Nephron (organoid): ENCODE measurements at regions not wholly inside any gene's neighbourhood (a gene's known extent, or its start where the extent isn't known, plus 50 kb on each side); places are given as distances from the start of the nearest gene placed in this dataset.

ENCODE experiments used
- H3K27ac Mint-ChIP-seq, 3 experiments: 2 replicates each; pipeline ENCODE4 v1.8.0; 2020; ENCODE audit warnings: mixed read lengths in 3 of 3, mild to moderate bottlenecking in 2 of 3, moderate library complexity in 1 of 3
- H3K27me3 Mint-ChIP-seq: 2 replicates; pipeline ENCODE4 v1.8.0; 2021; ENCODE audit warnings: low read depth, mild to moderate bottlenecking, moderate library complexity, mixed read lengths
- H3K36me3 Mint-ChIP-seq: 2 replicates; pipeline ENCODE4 v1.8.0; 2020; ENCODE audit warnings: low read depth, mixed read lengths
- H3K4me1 Mint-ChIP-seq: 2 replicates; pipeline ENCODE4 v1.8.0; 2020; ENCODE audit warnings: mixed read lengths
- H3K4me3 Mint-ChIP-seq, 3 experiments: 2 replicates each; pipeline ENCODE4 v1.8.0; 2020; ENCODE audit warnings: mild to moderate bottlenecking in 3 of 3, mixed read lengths in 3 of 3, moderate library complexity in 2 of 3
- H3K9me3 Mint-ChIP-seq: 2 replicates; pipeline ENCODE4 v1.8.0; 2020; ENCODE audit warnings: mixed read lengths
- TF ChIP-seq, protein P1 (sequence below), 3 experiments: fragments of 200-600 bp; sonication (generic); IDR thresholded peaks; one replicate each; pipeline ENCODE4 v1.5.0; 2021; ENCODE audit warnings: antibody characterized with exemption in 3 of 3; ENCODE audit not compliant: unreplicated experiment in 3 of 3

DNA sequence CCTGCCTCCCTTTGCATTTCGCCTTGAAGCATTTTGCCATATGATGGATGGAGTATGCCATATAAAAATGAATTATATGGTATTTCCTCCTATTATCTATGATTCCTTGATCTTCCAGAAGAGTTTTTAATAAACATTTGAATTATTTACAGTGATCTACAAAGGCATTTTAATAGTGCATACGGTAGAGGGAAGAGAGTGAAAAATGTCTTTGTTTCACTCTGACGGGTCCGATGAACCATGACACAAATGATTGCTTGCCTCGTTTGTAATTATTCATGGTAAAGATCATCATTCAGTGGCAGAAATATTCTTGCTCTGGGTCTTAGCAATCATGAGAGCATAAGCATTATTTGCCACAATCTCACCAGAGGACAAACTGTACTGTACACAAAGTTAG, 1010.9 kb downstream of the NTRK3 start:
- peaks cover 12% of the 10 kb centered on the region for H3K27me3 Mint-ChIP-seq
- H3K4me1 Mint-ChIP-seq, result peaks cover 10% of the 10 kb centered on the region
- no peak overlapping the region for H3K27ac Mint-ChIP-seq
- TF ChIP-seq, protein P1, sequence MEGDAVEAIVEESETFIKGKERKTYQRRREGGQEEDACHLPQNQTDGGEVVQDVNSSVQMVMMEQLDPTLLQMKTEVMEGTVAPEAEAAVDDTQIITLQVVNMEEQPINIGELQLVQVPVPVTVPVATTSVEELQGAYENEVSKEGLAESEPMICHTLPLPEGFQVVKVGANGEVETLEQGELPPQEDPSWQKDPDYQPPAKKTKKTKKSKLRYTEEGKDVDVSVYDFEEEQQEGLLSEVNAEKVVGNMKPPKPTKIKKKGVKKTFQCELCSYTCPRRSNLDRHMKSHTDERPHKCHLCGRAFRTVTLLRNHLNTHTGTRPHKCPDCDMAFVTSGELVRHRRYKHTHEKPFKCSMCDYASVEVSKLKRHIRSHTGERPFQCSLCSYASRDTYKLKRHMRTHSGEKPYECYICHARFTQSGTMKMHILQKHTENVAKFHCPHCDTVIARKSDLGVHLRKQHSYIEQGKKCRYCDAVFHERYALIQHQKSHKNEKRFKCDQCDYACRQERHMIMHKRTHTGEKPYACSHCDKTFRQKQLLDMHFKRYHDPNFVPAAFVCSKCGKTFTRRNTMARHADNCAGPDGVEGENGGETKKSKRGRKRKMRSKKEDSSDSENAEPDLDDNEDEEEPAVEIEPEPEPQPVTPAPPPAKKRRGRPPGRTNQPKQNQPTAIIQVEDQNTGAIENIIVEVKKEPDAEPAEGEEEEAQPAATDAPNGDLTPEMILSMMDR (IDR thresholded peaks at IDR 0.05; ENCODE audit: unreplicated experiment in 3 of 3), result no peak
- no peaks in the 10 kb centered on the region for H3K36me3 Mint-ChIP-seq
- no peak overlapping the region for H3K4me3 Mint-ChIP-seq
- no peaks in the 10 kb centered on the region for H3K9me3 Mint-ChIP-seq

GRCh38 chr15:87243474-87243873, 1013.1 kb downstream of the NTRK3 start:
- H3K36me3 Mint-ChIP-seq, result no peaks in the 10 kb centered on the region
- H3K4me1 Mint-ChIP-seq, result peaks cover 21% of the 10 kb centered on the region
- TF ChIP-seq, protein P1 (IDR thresholded peaks at IDR 0.05; ENCODE audit: unreplicated experiment in 3 of 3), result no peak
- no peak overlapping the region for H3K4me3 Mint-ChIP-seq
- H3K27ac Mint-ChIP-seq, result no peak overlapping the region
- peaks cover 12% of the 10 kb centered on the region for H3K27me3 Mint-ChIP-seq
- no peaks in the 10 kb centered on the region for H3K9me3 Mint-ChIP-seq

DNA sequence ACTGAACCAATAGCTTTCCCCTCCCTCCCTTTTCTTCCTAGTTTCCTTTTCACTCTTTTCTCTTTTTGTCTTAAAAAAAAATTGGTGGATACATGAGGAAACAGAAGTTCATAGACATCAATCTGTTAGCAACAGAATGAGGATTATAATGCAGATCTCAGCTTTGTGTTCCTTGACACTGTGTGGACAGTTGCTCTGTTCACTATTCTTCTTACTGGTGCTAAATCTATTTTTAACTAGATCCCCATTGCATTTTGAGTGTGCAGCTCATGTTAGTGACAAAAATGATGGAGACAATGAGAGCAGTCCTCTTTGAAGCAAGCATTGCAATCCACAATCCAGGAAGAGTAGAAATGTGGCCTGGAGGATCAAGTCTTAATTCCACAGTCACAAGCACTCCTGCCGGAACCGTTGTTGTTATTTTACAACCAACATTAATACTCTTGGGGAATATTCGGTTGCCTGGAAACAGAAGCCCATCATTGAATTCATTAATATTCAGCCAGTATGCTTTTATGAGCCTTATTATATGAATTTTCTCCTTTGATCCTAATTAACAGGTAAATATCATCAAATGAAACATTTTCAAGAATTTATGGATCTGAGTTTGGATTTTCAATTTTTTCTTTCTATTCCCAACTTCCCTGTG, 1016.8 kb downstream of the NTRK3 start:
- Mint-ChIP-seq H3K9me3 (no peaks in the 10 kb centered on the region), H3K4me1 (peaks cover 11% of the 10 kb centered on the region), H3K27ac (no peak overlapping the region), H3K36me3 (no peaks in the 10 kb centered on the region), H3K4me3 (no peak overlapping the region), H3K27me3 (peaks cover 7% of the 10 kb centered on the region)
- TF ChIP-seq, protein P1 (IDR thresholded peaks at IDR 0.05; ENCODE audit: unreplicated experiment in 3 of 3), result no peak

DNA sequence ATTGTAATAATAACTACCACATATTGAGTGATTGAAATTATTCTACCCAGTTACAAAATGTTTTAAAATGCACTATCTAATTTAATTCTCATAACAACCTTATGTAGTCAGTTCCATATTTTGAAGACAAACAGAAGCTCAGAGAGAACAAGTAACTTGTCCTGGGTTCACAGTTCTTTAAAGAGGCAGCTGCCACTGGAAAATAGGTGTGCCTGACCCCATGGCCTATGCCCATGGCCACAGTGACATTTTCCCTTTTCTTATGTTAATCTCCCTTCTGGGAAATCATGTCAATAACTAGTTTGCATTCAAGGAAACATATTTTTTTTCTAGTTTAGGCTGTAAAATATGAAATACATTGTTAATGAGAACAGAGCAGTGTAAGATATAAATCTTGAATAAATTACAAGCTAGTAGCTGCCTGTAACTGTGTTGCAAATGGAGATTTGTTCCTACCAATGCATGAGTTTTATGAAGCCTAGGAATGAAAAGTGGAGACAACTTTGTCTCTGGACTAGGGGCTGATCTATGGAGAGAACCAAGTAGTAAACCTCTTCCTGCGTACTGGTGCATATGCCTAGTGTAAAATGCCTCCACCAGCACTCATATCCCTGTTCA, 1018.0 kb downstream of the NTRK3 start:
- Mint-ChIP-seq H3K36me3 (no peaks in the 10 kb centered on the region), H3K27ac (no peak overlapping the region), H3K4me1 (peaks cover 11% of the 10 kb centered on the region), H3K9me3 (peaks cover 8% of the 10 kb centered on the region), H3K27me3 (no peaks in the 10 kb centered on the region), H3K4me3 (no peak overlapping the region)
- TF ChIP-seq, protein P1 (IDR thresholded peaks at IDR 0.05; ENCODE audit: unreplicated experiment in 3 of 3), result no peak

- Mint-ChIP-seq H3K4me3 (no peak overlapping the region), H3K27me3 (peaks cover 3% of the 10 kb centered on the region), H3K27ac (no peak overlapping the region), H3K4me1 (peaks cover 5% of the 10 kb centered on the region), H3K9me3 (peaks cover 9% of the 10 kb centered on the region), H3K36me3 (no peaks in the 10 kb centered on the region)
- TF ChIP-seq, protein P1 (IDR thresholded peaks at IDR 0.05; ENCODE audit: unreplicated experiment in 3 of 3), result no peak
These were observed 1028.1 kb downstream of the NTRK3 start for GRCh38 chr15:87228460-87228859.

DNA sequence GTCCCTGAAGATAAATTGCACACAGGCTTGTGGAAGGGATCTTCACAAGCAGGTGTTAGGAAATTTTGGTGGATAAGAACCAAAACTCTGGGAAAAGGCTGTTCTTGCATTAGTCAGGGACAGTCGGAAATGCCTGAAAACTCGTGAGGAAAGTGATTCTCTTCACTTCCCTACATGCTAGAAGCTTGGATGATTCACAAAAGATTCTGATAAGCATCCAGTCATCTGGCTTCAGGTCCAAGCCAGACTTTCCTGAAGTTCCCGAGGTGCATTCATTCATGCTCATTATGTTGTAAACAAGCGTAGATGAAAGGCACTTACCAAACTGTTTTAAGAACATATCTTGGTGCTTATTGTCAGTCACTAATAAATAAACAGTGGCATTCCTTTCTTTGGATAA, 1028.7 kb downstream of the NTRK3 start:
- peaks cover 7% of the 10 kb centered on the region for H3K9me3 Mint-ChIP-seq
- H3K4me1 Mint-ChIP-seq, result peaks cover 5% of the 10 kb centered on the region
- H3K27me3 Mint-ChIP-seq, result peaks cover 2% of the 10 kb centered on the region
- H3K36me3 Mint-ChIP-seq, result no peaks in the 10 kb centered on the region
- no peak overlapping the region for H3K4me3 Mint-ChIP-seq
- TF ChIP-seq, protein P1 (IDR thresholded peaks at IDR 0.05; ENCODE audit: unreplicated experiment in 3 of 3), result no peak
- no peak overlapping the region for H3K27ac Mint-ChIP-seq
